HG02759 (cell line): ENCODE measurements at regions not wholly inside any gene's neighbourhood (a gene's known extent, or its start where the extent isn't known, plus 50 kb on each side); places are given as distances from the start of the nearest gene placed in this dataset.
"Not testable (repeated sequence)": the region's sequence is repeated elsewhere in the genome, so short reads cannot be mapped to it uniquely, and the experiment has no call there.

Experiments used
- ATAC-seq: cut with Tn5 transposase; IDR thresholded peaks from one replicate; pipeline ENCODE4 v1.9.1; 2021; ENCODE audit warnings: mild to moderate bottlenecking, moderate library complexity; ENCODE audit not compliant: unreplicated experiment

DNA sequence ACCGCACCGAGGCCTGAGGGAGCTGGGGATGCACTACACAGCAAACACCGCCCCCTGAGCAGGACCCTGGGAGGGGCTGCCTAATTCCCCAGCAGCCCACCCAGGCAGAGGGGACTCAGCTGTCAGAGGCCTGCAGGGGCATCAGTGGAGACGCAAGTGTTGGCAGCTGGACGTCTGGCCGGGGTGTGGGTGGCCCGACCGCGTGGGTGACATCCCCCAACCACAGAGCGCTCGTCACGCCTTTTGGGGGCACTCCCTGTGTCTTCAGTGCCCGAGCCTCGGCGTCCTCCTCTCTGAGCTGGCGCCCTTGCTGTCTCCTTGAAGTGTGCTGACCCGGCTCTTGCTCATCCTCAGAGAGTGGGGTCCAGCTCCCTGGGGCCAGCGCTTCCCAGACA lies 150.2 kb downstream of the BRD1 start:
- no peak for ATAC-seq

DNA sequence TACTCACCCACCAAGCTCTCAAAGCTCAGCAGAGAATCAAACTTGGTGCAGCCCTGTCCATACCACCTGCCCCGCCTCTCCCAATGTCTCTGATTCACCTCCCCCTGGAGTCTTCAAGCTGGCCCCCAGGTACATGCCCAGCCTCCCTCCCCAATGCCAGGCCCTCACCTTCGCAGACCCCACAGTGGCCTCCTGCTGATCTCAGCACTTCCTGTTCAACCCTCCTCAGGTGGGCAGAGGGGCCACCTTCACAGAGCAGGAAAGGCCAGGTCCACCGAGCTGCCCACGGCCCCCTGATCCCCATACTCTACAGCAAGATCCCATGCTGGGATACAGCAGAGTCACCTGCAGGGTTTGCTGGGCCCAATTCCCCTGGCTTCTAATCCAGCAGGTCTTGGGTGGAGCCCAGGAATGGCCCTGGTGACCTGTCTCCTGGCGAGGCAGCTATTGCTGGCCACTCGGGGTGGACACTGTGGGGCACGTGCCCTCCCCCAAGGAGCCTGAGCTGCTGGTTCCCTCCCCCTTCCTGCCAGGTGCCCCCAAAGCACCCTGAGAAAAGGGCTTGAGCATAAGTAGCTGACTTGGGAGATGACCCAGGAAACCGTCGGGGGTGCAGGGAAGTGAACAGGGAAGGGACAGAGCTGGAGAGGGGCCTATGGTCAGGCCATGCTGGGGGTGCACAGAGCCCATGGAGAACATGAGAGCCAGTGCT lies 150.7 kb downstream of the BRD1 start:
- ATAC-seq, result no peak

GRCh38 chr22:49676230-49676629 lies 151.4 kb downstream of the BRD1 start:
- ATAC-seq, result no peak

GRCh38 chr22:49674479-49675050 lies 153.1 kb downstream of the BRD1 start:
- ATAC-seq, result no peak

GRCh38 chr22:49673048-49673447 lies 154.6 kb downstream of the BRD1 start:
- no peak for ATAC-seq

- ATAC-seq, result no peak
Measured at GRCh38 chr22:49672014-49672516, 155.6 kb downstream of the BRD1 start.

DNA sequence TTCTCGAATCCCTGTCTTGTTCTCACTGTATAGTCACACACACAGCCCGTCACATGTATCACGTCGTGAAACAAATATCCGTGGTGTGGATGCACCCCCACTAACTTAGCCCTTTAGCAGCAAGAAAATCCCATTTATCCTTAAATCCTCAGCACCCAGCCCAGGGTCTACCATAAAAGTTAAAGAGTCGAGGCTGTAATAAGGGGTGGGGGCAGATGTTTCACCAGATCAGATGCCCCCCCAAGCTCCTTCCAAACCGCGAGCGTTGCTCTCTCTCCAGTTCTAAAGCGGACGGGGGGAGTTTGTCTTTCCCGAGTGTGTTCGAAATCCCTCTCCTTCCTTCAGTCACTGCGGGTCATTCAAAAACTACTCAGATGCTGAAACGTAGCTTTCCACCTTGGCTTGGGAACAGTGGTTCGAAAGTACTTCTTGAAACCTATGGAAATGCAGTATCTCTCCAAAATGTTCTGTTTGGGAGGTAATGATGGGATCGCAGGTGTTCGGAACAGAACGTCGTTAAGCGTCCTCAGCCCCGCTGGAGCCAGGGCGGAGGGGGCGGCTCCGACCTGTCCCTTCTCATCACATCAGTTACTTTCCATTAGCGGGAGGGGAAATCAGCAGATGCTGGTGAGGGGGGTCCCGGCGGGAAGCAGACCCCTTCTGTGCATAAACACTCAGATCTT lies 156.2 kb downstream of the BRD1 start:
- ATAC-seq, result no peak

DNA sequence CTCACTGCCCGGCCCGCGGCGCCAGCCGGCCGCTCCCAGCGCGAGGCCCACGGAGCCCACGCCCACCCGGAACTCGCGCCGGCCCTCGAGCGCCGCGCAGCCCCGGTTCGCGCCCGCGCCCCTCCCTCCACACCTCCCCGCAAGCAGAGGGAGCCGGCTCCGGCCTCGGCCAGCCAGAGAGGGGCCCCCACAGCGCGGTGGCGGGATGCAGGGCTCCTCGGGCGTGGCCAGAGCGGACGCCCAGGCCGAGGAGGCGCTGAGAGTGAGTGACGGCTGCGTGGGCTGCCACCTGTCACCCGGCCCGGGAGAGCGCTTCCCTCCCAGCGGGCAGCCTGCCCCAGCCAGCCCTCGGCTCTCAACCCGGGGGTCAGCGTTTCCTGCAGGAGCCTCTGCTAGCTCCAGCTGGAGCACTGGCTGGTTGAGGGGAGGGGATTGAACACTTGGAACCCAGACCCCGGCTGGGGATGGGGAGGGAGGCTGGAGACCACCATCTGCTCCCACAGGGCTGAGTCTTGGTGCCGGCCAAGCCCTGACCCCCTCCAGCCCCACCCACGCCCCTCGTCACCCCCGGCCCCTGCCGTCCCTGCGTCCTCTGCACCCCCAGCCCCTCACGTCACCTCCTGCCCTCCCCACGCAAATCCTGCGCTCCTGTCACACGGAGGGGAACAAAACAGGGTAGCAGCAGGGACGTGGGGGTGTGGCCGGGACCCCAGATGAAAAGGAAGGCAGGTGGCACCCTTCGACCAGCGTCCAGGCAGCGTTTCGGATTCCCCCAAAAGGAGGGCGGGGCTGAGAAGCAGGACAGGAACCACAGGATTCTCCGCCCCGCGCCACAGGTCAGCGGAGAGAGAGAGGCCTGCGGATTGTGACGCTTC lies 157.0 kb downstream of the BRD1 start:
- no peak for ATAC-seq

GRCh38 chr22:49669969-49670455 lies 157.7 kb downstream of the BRD1 start:
- ATAC-seq, result not testable (repeated sequence)

GRCh38 chr22:49669427-49669968 lies 158.2 kb downstream of the BRD1 start:
- not testable (repeated sequence) for ATAC-seq

GRCh38 chr22:49668402-49668801 lies 159.3 kb downstream of the BRD1 start:
- ATAC-seq, result no peak

DNA sequence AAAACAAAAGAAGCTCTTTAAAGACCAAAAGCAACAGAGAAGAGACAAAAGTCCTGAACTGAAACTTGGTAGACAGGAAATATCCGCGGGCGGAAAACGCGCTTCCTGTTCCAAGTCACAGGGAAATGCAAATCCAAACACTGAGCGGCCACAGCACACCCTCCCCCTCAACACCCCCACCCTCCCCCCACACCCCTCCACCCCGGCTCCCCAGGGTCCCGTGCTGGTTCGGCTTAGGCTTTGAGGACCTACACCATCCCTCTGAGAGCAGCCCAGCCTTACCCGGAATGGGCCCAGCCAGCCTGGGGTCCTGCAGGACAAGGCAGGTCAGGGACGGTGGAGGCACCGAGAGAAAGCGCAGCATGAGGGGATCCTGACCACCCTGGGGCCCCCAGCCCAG lies 160.4 kb downstream of the BRD1 start:
- no peak for ATAC-seq

GRCh38 chr22:49666146-49666809 lies 161.4 kb downstream of the BRD1 start:
- ATAC-seq, result no peak

DNA sequence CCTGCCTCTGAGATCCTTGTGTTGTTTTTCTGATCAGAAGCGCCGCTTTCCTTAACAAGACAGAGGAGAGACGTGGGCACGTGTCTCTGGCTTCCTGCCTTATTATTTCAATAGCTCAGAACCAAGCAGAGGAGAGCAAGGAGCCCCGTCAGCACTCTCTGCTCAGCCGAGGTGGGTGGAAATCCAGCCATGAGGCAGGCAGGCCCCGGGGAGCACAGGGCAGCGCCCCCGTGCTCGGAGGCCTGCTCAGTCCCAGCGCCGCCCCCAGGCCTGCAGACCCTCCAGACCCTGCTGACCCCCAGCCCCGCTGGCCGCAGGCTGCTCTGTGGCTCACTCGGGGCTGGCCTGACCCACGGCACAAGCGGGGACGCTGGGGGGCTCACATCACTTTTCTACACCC lies 162.8 kb downstream of the BRD1 start:
- ATAC-seq, result no peak

GRCh38 chr22:49664371-49664881 lies 163.2 kb downstream of the BRD1 start:
- no peak for ATAC-seq

DNA sequence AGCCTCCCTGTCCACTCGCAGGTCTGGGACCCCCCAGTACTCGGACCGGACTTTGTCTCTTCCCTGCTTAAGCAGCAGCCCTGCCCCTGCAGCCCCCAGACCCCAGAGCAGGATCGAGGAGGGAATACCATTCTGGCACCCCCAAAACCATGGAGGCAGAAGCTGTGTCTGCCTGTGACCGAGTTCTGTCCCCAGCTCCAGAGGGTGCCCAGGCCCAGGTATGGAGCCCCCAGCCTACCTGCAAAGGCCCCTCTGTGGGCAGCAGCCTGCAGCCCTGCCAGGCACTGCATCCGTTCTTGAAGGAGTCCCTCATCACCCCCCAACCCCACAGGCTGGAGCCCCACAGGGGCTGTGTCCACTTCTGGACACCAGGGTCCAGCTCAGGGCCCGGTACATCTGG lies 163.8 kb downstream of the BRD1 start:
- ATAC-seq, result no peak

- ATAC-seq, result no peak
Measured at GRCh38 chr22:49663311-49663711, 164.4 kb downstream of the BRD1 start.

DNA sequence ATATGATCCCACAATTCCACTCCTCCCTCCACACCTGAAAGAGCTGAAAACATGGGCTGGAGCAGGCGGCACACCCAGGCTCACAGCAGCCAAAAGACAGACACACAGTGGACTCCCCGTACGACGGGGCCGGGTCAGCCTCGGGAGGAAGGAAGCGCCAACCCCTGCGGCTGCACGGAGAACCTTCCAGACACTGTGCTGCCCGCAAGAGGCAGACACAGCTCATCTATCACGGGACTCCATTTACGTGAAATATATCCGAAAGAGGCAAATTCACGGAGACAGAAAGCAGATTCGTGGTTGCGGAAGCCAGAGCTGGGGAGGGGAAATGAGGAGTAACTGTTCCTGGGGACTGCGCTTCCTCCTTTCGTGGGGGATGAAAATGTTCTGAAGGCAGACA lies 165.0 kb downstream of the BRD1 start:
- ATAC-seq, result no peak

DNA sequence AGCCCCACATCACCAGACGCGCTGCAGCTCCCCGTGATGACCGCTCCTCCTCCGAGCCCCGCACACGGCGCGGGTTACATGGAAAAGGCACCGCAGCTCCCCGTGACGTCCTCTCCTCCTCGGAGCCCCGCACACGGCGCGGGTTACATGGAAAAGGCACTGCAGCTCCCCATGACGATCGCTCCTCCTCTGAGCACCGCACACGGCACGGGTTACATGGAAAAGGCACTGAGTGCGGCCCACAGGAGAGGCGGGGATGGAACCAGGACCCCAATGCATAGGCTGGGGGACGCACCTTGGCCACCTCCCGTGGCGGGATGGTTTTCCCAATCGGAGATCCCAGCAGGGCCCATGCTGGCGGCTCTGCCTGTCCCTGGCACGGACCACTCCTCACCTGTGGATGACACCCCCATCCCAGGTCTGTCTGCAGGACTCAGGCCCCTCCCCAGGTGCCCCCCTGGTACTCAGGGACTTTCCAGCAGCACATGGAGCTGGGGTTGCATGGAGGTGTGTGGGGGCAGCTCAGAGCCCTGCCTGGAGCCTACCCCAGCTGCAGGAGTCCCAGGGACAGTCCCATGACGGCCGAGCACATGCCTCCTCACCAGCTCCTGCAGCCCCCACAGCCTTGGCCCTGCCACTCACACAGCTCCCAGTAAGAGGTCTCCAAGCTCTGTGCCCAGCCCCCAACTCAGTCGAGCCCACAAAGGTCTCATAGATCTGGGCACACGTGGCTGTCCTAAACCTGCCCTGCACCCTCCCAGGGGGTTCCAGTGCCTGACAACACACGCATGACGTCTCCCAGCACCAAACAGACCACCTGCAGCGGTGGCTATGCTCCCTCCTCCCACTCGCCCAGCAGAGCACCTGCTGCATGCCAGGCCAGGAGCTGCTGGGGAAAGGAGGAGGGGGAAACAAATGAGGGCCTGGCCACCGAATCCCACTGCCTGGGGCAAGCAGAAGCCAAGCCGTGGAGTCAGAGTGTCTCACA lies 166.6 kb downstream of the BRD1 start:
- no peak for ATAC-seq
